ENCODE measurements at regions not wholly inside any gene's neighbourhood (a gene's known extent, or its start where the extent isn't known, plus 50 kb on each side); places are given as distances from the start of the nearest gene placed in this dataset.

- no peak for TF ChIP-seq CTCF (IDR thresholded peaks at IDR 0.05)
- no peak for DNase-seq (ENCODE audit: low spot score)
- ATAC-seq (ENCODE audit: low FRiP score) = no peak
Measured at GRCh38 chr9:107756091-107756490, 266.5 kb upstream of the KLF4 start.

- TF ChIP-seq CTCF (IDR thresholded peaks at IDR 0.05) = no peak
- DNase-seq (ENCODE audit: low spot score) (no peak), ATAC-seq (ENCODE audit: low FRiP score) (no peak)
Measured at GRCh38 chr9:107755246-107755645, 265.7 kb upstream of the KLF4 start.

- ATAC-seq (ENCODE audit: low FRiP score) (peak; percentile 21), DNase-seq (ENCODE audit: low spot score) (no peak)
- TF ChIP-seq CTCF (IDR thresholded peaks at IDR 0.05) = no peak
Measured at GRCh38 chr9:107751567-107752210, 262.1 kb upstream of the KLF4 start.

DNA sequence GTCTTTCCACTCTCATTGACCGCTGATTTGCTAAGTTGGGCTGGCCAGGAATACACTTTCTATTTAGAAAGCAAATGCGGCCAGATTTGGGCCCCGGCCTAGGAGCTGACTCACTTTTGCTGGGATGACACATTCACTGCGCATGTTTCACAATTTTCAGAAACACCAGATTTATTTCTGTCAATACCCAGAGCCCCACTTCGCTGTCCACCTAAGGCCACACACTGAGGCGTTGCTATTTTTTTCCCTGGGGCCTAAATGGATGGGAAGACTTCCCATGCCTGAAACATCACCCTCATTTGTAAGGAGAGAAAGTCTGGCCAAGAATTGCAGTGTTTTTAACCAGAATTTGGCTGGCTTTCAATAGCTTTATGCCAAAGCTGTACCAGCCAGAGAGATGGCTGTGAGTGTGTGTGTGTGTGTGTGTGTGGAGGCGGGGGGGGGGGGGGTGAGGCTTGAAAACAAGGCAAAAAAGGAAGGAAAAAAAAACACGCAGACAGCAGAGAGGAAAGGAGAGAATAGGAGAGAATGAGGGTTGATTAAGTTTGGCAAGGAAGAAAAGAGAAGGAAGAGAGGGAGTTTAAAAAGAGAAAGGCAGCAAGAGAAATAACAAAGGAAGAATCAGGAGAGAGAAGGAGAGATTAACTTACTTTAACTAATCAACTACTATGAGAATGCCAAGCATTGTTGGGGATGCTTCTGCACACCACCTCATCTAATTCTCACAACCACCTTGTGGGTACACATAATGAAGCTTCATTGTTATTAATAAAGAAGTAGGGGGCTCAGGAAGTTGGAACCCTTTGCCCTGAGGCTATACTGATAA, 261.4 kb upstream of the KLF4 start:
- no peak for TF ChIP-seq CTCF (IDR thresholded peaks at IDR 0.05)
- ATAC-seq (ENCODE audit: low FRiP score) (peak; percentile 89), DNase-seq (ENCODE audit: low spot score) (no peak)

DNA sequence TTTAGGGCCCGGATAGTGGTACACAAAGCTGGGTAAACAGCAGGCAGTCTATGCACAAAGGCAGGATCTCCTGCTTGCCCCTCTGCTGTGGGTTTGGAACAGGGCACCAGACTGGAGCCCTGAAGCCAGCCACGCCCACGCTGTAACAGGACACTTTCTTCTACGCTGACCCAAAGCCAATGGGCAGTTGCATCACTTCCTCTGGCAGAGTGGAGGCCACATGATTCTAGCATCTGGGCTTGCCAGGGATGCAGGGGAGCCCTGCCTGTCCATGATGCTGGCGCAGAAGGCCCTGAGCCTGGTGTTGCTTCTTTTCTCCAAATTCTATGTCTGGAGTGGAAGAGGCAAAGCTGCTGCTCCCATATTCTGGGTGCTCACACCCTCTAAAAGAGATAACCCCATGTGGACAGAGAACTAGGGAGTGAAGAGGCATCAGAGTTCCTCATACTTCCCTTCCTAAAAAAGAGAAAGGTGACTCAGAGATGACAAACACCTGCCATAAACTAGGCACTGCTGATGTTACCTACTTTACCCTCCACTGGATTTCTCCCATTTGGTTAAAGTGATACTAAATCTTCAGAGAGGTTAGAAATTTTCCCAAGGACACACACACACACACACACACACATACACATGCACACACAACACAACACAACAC, 260.3 kb upstream of the KLF4 start:
- ATAC-seq (ENCODE audit: low FRiP score) = peak; percentile 86
- no peak for TF ChIP-seq CTCF (IDR thresholded peaks at IDR 0.05)
- peak; percentile 79 for DNase-seq (ENCODE audit: low spot score)

DNA sequence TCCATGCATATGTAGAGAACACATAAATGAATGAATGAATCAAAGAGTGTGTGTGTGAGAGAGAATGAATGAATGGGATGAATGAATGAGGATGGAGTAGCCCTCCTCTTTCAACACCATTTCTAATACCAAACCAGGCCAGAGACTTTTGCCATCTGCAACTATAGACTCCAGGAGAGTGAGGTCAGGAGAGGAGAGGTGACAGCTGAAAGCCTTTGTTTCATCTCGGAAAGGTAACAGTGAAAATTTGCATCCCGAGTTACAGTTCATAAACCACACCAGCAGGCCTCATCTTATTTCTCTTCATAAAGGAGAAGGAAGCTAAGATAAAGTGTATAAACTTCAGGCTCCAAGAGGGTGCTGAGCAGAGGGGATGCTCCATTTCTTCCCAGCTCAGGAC, 255.3 kb upstream of the KLF4 start:
- no peak for ATAC-seq (ENCODE audit: low FRiP score)
- no peak for DNase-seq (ENCODE audit: low spot score)
- no peak for TF ChIP-seq CTCF (IDR thresholded peaks at IDR 0.05)
